Heart left ventricle (tissue), 16 donors: ENCODE measurements at regions not wholly inside any gene's neighbourhood (a gene's known extent, or its start where the extent isn't known, plus 50 kb on each side); places are given as distances from the start of the nearest gene placed in this dataset.
"Not testable (repeated sequence)": the region's sequence is repeated elsewhere in the genome, so short reads cannot be mapped to it uniquely, and the experiment has no call there.

Source experiments
- ATAC-seq, 4 donors: fragments of 200-7000 bp; cut with Tn5 transposase; one replicate each; pipeline ENCODE4 v1.9.1; 2020 to 2022; ENCODE audit warnings: moderate library complexity in 4 of 4, mild to moderate bottlenecking in 3 of 4, moderate number of reproducible peaks in 1 of 4
- DNase-seq, 5 donors: peaks; one replicate each; pipeline ENCODE4 v3.0.0-alpha.2; 2020
- H3K27ac ChIP-seq, 12 donors: fragments of 200-600 bp; sonication (generic) in 4 of 12; one replicate each; pipeline versions ENCODE4 v1.5.0 to v1.8.0; 2016 to 2022; ENCODE audit warnings: mild to moderate bottlenecking in 2 of 12
- H3K27me3 ChIP-seq, 9 donors: fragments of 200-600 bp; sonication (generic) in 2 of 9; one replicate each; pipeline versions ENCODE4 v1.5.1 to v1.8.0; 2016 to 2022; ENCODE audit warnings: mild to moderate bottlenecking in 3 of 9
- H3K36me3 ChIP-seq, 9 donors: fragments of 200-600 bp; sonication (generic) in 2 of 9; one replicate each; pipeline versions ENCODE4 v1.5.0 to v1.8.0; 2018 to 2022; ENCODE audit warnings: mild to moderate bottlenecking in 2 of 9
- H3K4me1 ChIP-seq, 12 donors: fragments of 200-600 bp; sonication (generic) in 4 of 12; one replicate each; pipeline versions ENCODE4 v1.5.0 to v1.8.0; 2016 to 2022; ENCODE audit warnings: mild to moderate bottlenecking in 3 of 12
- H3K4me3 ChIP-seq, 12 donors: fragments of 200-600 bp; sonication (generic) in 4 of 12; one replicate each; pipeline versions ENCODE4 v1.5.0 to v1.8.0; 2017 to 2022; ENCODE audit warnings: mild to moderate bottlenecking in 9 of 12, moderate library complexity in 4 of 12
- H3K9me3 ChIP-seq, 12 donors: fragments of 200-600 bp; sonication (generic) in 4 of 12; one replicate each; pipeline versions ENCODE4 v1.5.0 to v1.8.0; 2016 to 2022; ENCODE audit warnings: mild to moderate bottlenecking in 1 of 12
- POLR2A ChIP-seq, 2 donors: fragments of 450-650 bp; IDR thresholded peaks; one replicate each; pipeline ENCODE4 v1.6.1; 2017; ENCODE audit warnings: antibody characterized with exemption in 2 of 2, mild to moderate bottlenecking in 2 of 2, moderate library complexity in 2 of 2
- WGBS, 4 donors: extraction: QIAGEN DNeasy Blood & Tissue Kit in 2 of 4; methylation state at CpG; one replicate each; pipeline versions ENCODE4 v1.1.5 to v1.1.7; 2013 to 2018; 5-methylcytosine and 5-hydroxymethylcytosine counted together
- intact Hi-C, 10 donors: fragments of 100-400 bp; cut with DNase I; formaldehyde crosslinking; loops; one replicate each; pipeline versions ENCODE4 v1.11.1 to v1.14.2; 2022
- TF ChIP-seq, protein P1 (sequence below), 12 donors: fragments of 200-600 bp; sonication (generic) in 4 of 12; IDR thresholded peaks; one replicate each; pipeline versions ENCODE4 v1.5.0 to v1.8.0; 2018 to 2022; ENCODE audit warnings: antibody characterized with exemption in 12 of 12, mild to moderate bottlenecking in 5 of 12
- donor health status: ischemic (EF 13 %, LVEDD 7.1; RV severe dilation, severe dysfunction).
- donor health status: healthy with polysubstance abuse.
- donor health status: DM: no; HTN: yes; CAD: no.
- donor health status: DM: no; HTN: no; CAD: no.
- donor health status: ischemic (EF 25% LVEDD 6.9; RV normal size, moderate dysfunction).
- donor health status: ischemic (EF 25% LVEDD 5.7; RV mildly dilated, moderate dysfunction).
- donor health status: healthy.
- donor health status: DM: yes; HTN: yes; CAD: no.
- donor health status: ischemic (EF 35%, LVEDD 5.7; RV mildly dilated, moderate dysfunction).
- donor health status: nonischemic (EF 11% LVEDD 7.7; RV severe dilation, severe dysfunction).
- donor health status: DM: yes; HTN: yes; CAD: no.
- donor health status: PGD.
- donor health status: ischemic (EF 29% LVEDD 5.4; RV normal size, mild dysfunction).
- donor health status: nonischemic (EF 23%, LVEDD 6.1; RV moderate dilation, normal function).

GRCh38 chr2:100708333-100708732, 111.6 kb upstream of the NPAS2 start:
- intact Hi-C loops, result no loop called here
- no peaks in the 10 kb centered on the region for H3K27me3 ChIP-seq
- no peak overlapping the region for H3K27ac ChIP-seq
- 65 to 97% (median 65%) methylated on average over 3 of the region's 3 CpGs for WGBS, 4 donors
- peaks cover 0 to 7% (median 0%) of the 10 kb centered on the region in 12 donors for H3K4me1 ChIP-seq
- H3K36me3 ChIP-seq, result no peaks in the 10 kb centered on the region
- no peak for ATAC-seq
- H3K9me3 ChIP-seq, result no peaks in the 10 kb centered on the region
- no peak for DNase-seq
- no peak for TF ChIP-seq POLR2A (IDR thresholded peaks at IDR 0.05)
- TF ChIP-seq, protein P1, sequence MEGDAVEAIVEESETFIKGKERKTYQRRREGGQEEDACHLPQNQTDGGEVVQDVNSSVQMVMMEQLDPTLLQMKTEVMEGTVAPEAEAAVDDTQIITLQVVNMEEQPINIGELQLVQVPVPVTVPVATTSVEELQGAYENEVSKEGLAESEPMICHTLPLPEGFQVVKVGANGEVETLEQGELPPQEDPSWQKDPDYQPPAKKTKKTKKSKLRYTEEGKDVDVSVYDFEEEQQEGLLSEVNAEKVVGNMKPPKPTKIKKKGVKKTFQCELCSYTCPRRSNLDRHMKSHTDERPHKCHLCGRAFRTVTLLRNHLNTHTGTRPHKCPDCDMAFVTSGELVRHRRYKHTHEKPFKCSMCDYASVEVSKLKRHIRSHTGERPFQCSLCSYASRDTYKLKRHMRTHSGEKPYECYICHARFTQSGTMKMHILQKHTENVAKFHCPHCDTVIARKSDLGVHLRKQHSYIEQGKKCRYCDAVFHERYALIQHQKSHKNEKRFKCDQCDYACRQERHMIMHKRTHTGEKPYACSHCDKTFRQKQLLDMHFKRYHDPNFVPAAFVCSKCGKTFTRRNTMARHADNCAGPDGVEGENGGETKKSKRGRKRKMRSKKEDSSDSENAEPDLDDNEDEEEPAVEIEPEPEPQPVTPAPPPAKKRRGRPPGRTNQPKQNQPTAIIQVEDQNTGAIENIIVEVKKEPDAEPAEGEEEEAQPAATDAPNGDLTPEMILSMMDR (IDR thresholded peaks at IDR 0.05), result no peak
- no peak overlapping the region for H3K4me3 ChIP-seq

DNA sequence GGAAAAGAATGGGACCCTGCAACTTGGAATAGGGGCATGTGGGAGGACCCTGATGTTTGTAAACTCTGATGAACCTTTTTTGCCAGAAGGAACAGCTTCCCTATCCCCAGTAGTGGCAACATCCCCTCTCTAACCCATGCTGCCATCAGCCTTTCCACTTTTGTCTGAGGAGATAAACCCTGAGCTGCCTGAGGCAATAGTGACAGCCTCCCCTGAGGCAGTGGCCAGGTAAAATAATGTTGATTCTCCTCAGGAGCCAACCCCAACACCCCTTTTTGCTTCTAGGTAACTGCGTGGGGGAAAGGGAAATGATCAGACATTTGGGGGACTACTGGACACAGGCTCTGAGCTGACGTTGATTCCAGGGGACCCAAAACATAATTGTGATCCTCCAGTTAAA, 106.8 kb upstream of the NPAS2 start:
- Histone ChIP-seq H3K27me3 (no peaks in the 10 kb centered on the region), H3K4me3 (no peak overlapping the region), H3K36me3 (no peaks in the 10 kb centered on the region), H3K4me1 (peaks cover 0 to 4% (median 0%) of the 10 kb centered on the region in 12 donors), H3K9me3 (no peaks in the 10 kb centered on the region), H3K27ac (no peak overlapping the region)
- TF ChIP-seq, protein P1 (IDR thresholded peaks at IDR 0.05), result no peak
- TF ChIP-seq POLR2A (IDR thresholded peaks at IDR 0.05), result no peak
- DNase-seq, result no peak
- intact Hi-C loops, result loop anchor here in 1 of 10 donors (10.0 kb wide), 1 partner anchor 88 kb away; no protein-coding TSS in a partner anchor
- WGBS, 4 donors, result 37 to 60% (median 41%) methylated on average over 2 of the region's 2 CpGs
- no peak for ATAC-seq

DNA sequence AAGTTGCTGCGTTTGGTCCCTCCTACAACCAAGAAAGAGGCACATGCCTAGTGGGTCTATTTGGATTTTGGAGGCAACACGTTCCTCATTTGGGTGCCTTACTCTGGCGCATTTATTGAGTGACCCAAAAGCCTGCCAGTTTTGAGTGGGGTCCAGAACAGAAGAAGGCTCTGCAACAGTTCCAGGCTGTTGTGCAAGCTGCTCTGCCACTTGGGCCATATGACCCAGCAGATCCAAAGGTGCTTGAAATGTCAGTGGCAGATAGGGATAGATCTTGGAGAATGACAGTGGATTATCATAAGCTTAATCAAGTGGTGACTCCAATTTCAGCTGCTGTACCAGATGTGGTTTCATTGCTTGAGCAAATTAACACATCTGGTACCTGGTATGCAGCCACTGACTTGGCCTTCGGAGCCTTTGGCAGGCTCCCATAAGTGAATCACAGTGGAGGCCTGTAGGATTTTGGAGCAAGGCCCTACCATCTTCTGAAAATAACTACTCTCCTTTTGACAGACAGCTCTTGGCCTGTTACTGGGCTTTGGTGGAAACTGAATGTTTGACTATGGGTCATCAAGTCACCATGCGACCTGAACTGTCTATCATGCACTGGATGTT, 105.4 kb upstream of the NPAS2 start:
- not testable (repeated sequence) for H3K9me3 ChIP-seq, H3K36me3 ChIP-seq, H3K4me1 ChIP-seq, H3K27ac ChIP-seq, H3K27me3 ChIP-seq, H3K4me3 ChIP-seq
- ATAC-seq (peak in 2 of 4 donors; percentile 50 to 55), DNase-seq (peak in 1 of 5 donors; percentile 29)
- intact Hi-C loops, result loop anchor here in 1 of 10 donors (10.0 kb wide), 1 partner anchor 90 kb away; no protein-coding TSS in a partner anchor
- 82 to 88% (median 84%) methylated on average over 4 to 5 of the region's 5 CpGs for WGBS, 4 donors

- intact Hi-C loops, result loop anchor here in 1 of 10 donors (10.0 kb wide), 1 partner anchor 91 kb away; no protein-coding TSS in a partner anchor
- not testable (repeated sequence) for H3K4me3 ChIP-seq, H3K27ac ChIP-seq, DNase-seq, H3K27me3 ChIP-seq, H3K9me3 ChIP-seq, ATAC-seq, H3K4me1 ChIP-seq, H3K36me3 ChIP-seq
- 89 to 91% (median 90%) methylated on average over 4 of the region's 4 CpGs for WGBS, 4 donors
These were observed 104.1 kb upstream of the NPAS2 start for GRCh38 chr2:100715861-100716260.

DNA sequence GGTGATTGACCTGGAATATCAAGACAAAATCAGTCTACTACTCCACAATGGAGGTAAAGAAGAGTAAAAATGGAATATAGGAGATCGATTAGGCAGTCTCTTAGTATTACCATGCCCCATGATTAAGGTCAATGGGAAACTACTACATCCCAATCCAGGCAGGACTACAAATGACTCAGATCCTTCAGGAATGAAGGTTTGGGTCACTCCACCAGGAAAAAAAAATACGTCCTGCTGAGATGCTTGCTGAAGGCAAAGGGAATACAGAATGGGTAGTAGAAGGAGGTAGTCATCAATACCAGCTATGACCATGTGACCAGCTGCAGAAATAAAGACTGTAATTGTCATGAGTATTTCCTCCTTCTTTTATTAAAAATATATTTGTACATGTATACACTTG, 103.4 kb upstream of the NPAS2 start:
- Histone ChIP-seq H3K4me1 (peaks cover 0 to 4% (median 0%) of the 10 kb centered on the region in 12 donors), H3K27ac (no peak overlapping the region), H3K27me3 (no peaks in the 10 kb centered on the region), H3K36me3 (no peaks in the 10 kb centered on the region), H3K9me3 (peaks cover 0 to 3% (median 0%) of the 10 kb centered on the region in 12 donors), H3K4me3 (no peak overlapping the region)
- no peak for TF ChIP-seq POLR2A (IDR thresholded peaks at IDR 0.05)
- TF ChIP-seq, protein P1 (IDR thresholded peaks at IDR 0.05), result no peak
- no peak for ATAC-seq
- no peak for DNase-seq
- WGBS, 4 donors, result 89 to 95% (median 94%) methylated on average over 2 of the region's 2 CpGs
- intact Hi-C loops, result loop anchor here in 1 of 10 donors (10.0 kb wide), 1 partner anchor 92 kb away; no protein-coding TSS in a partner anchor
